ENCODE measurements at regions not wholly inside any gene's neighbourhood (a gene's known extent, or its start where the extent isn't known, plus 50 kb on each side); places are given as distances from the start of the nearest gene placed in this dataset.

GRCh38 chr2:226153553-226153952 is 646.1 kb downstream of the IRS1 start:
- no peak for DNase-seq

GRCh38 chr2:226151157-226151556 is 648.5 kb downstream of the IRS1 start:
- DNase-seq, result no peak

- DNase-seq, result no peak
These were observed 656.5 kb downstream of the IRS1 start for GRCh38 chr2:226143091-226143490.

DNA sequence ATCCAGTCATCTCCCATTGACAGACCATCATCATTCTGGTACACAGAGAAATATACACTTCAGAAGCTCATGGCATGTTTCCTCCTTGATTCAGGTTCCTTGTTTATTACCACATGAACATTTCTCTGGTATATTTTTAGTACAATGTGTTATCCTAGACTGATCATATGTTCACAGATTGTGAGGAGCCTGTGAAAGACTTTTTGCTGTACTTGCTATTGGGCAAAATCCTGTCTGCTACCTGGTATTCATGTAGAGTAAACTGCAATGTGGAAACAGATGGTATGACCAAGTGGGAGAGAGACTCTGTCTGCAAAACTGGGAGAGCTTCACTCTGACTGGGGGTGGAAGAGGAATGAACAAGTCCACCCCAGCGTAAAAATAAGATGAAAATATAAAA is 657.2 kb downstream of the IRS1 start:
- no peak for DNase-seq

DNA sequence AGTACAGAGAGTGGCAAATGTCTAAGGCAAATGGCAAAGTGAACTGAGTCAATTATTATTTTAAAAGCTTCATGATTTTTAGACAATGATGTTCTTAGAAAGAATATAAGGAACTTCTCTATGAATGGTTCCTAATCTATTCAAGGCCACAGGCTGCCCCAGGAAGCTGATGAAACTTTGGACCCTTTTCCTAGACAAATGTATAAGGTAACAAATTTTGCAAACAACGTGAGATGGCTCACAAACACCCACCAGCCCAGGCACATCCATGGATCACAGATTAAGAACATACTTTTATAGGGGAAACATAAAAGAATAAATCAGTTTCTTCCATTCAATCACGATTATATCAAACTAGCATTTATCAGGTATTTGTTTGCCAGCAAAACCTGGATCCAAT is 659.0 kb downstream of the IRS1 start:
- no peak for DNase-seq

- no peak for DNase-seq
These were observed 659.9 kb downstream of the IRS1 start for GRCh38 chr2:226139759-226140158.

- DNase-seq, result no peak
These were observed 662.3 kb downstream of the IRS1 start for GRCh38 chr2:226137201-226137811.

- DNase-seq, result no peak
These were observed 662.9 kb downstream of the IRS1 start for GRCh38 chr2:226136739-226137138.

DNA sequence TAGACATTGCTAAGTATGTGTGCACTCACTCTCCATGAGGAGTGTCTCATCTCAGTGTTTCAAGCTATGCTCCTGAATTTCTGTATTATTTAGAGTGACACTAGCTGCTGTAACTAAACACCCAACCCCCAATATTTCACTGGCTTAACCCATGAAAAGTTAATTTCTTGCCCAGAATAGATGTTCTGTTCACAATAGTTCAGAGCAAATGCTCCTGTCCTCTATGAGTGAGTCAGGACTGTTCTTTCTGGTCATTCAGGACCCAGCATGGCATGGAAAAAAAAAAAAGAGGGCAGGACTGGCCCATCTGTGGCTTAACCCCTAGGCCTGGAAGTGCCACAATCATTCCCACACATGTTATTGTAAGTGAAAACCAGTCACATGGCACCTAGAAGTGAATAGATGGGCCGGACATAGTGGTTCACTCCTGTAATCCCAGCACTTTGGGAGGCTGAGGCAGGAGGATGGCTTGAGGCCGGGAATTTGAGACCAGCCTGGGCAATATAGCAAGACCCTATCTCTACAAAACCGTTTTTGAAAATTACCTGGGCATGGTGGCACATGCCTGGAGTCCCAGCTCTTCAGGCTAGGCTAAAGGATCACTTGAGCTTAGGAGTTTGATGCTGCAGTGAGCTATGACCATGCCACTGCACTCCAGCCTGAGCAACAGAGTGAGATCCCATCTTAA is 663.6 kb downstream of the IRS1 start:
- DNase-seq, result no peak

- DNase-seq, result no peak
These were observed 667.1 kb downstream of the IRS1 start for GRCh38 chr2:226132323-226133215.

DNA sequence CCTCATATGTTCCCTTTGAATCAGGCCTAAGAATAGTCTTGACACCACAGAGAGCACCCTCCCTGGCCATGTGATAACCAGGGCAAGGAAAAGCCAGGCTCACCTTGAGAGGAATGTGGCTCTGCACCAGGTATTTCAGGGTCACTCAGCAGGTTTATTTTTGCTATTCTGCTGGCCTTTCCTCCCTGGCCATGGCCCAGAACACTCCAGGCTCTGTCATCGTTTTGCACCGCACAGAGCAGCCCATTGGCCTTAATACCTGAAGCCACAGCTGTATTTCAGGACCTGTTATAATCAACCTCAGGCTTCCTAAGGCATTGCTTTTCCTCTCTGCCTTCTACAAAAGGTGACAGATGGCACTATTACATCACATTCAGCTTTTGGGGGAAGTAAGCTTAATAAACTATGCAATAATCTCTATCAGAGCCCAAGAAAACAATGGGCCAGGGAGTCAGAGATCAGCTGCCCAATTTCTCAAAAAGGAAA is 668.3 kb downstream of the IRS1 start:
- DNase-seq, result no peak

DNA sequence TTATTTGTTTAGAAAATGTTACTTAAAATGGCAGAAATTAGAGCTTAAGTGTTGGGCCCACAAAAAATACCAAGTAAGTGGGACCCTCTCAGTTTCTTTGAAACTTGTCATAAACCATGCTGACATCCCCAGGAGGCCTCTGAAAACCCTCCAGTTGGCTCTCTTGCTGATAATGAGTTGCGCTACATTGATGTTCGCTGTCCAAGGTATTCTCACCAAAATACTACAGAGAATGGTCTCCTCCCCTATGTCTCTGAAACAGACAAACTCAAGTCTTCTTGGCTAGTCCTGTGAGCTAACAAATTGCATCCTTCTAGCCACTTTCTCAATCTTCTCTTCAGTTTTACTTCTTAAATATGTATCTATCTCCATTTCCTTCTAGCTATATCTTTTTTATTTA is 669.4 kb downstream of the IRS1 start:
- no peak for DNase-seq

- no peak for DNase-seq
These were observed 671.9 kb downstream of the IRS1 start for GRCh38 chr2:226127682-226128081.

- no peak for DNase-seq
These were observed 673.5 kb downstream of the IRS1 start for GRCh38 chr2:226126104-226126503.

DNA sequence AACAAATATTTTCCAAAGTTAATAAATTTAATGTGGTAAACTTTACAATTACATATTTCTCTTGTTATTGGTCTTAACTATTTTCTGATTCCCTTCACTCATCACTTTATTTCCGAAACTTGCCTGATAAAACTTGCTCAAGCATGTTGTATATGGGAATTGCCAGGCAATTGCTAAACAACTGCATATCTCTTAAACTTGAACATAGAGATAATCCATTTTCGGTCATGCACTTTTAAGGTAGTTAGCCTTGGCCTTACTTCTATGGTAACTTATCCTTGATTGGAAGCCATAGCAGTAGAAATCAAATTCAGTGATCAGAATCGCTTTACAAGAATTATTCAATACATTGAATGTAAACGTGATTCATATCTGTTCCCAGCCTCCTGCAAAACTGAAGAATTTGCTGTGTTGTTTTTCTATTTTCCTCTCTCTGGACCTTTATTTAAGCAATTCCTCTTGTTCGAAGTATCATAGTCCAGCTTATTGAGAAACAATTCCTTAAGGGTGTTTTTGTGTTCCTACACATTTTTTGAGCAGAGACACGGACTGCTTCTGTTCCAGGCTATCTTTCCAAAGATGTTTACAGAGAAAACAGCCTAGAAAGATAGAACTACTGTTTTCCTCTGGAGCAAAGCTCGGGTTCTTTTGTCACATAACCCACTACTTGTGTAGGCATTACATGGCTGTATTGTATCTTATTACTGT is 674.3 kb downstream of the IRS1 start:
- DNase-seq, result no peak

- no peak for DNase-seq
These were observed 675.0 kb downstream of the IRS1 start for GRCh38 chr2:226124548-226125011.

GRCh38 chr2:226123300-226123699 is 676.3 kb downstream of the IRS1 start:
- no peak for DNase-seq

- DNase-seq, result no peak
These were observed 677.6 kb downstream of the IRS1 start for GRCh38 chr2:226122041-226122440.

GRCh38 chr2:226121046-226121738 is 678.4 kb downstream of the IRS1 start:
- DNase-seq, result no peak

DNA sequence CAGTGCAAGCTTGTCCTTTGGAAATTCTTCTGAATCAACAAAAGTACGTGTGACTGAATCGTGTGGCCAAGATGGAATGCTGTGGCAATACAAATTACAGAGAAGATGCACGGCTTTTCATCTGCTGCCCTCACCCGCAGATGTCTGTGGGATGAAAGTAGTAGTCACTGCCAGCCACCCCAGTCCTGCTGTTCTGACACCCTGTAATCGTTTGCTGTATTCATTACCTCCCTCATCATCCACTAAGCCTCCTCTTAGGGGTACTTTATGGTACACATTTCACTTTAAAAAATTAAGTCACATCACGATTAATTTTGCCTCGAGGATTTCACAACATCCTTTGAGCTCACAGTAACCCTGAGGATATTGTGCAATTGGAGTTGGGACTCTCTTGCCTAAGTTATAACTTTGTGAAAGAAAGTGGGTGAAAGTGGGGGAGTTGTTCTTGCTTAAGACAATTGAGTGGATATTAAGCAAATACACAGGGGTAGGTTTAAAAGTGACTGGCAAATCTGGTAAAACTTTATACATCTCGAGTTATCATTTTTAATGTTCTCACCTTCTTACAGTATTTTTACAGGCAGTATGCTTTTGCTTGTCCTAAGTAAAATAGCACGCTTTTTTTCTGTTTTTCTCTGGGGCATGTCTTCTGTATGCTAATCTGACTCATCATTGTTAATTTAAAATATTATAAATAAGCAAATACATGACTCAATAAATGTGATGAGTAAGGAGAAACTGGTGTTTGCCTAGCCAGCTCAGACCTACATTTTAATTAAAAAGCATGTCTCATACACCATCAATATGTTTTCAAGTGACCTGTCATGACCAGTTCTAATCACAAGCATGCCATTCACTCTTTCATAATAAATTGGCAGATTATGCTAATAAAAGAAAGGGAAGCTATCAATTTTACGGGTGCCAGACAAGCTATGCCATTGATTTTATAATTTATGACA is 680.9 kb downstream of the IRS1 start:
- no peak for DNase-seq

DNA sequence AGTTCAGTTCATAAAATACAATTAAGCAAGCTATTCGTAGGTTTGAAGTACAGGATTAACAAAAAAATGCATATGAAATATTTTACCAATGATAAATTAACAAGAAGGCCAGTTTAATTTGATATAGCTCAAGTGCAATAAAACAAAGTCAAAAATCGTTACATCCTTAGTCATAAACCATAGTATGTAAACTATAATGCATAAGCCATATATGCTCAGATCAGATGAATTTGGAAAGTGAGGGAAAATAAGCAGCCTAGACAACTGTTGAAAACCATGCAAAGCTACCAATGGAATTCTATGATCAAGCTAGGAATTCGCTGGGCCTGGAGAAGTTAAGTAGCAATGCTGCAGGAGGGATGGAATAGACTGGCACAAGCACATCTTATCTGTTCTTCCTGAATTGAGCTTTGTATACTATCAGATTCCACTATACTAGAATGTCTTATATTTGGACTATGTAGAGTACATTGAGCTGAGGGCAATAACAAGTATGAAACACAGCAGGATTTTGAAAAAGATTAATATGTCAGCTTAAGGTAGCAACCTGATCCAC is 682.0 kb downstream of the IRS1 start:
- no peak for DNase-seq

Data from stimulated activated CD4-positive, alpha-beta T cell treated with anti-CD3 and anti-CD28 coated beads, Interleukin-2, amount 100 ng/mL, for 24 hours (primary cell).